Peyer's patch (tissue), 4 donors: ENCODE measurements at regions not wholly inside any gene's neighbourhood (a gene's known extent, or its start where the extent isn't known, plus 50 kb on each side); places are given as distances from the start of the nearest gene placed in this dataset.

Source experiments
- DNase-seq, 3 donors: peaks; one replicate each; pipeline ENCODE4 v3.0.0-alpha.2; 2017 to 2019
- H3K27ac ChIP-seq, 4 donors: fragments of 200-600 bp; sonication (generic); one replicate each; pipeline ENCODE4 v1.5.1; 2016 to 2019
- H3K27me3 ChIP-seq, 2 donors: fragments of 200-600 bp; sonication (generic); one replicate each; pipeline ENCODE4 v1.5.1; 2019
- H3K36me3 ChIP-seq, 3 donors: fragments of 200-600 bp; sonication (generic); one replicate each; pipeline ENCODE4 v1.5.1; 2016 to 2019
- H3K4me1 ChIP-seq, 4 donors: fragments of 200-600 bp; sonication (generic); one replicate each; pipeline ENCODE4 v1.5.1; 2016 to 2019
- H3K4me3 ChIP-seq, 4 donors: fragments of 200-600 bp; sonication (generic); 1 replicate in 3 of 4; 2 replicates in 1 of 4; pipeline ENCODE4 v1.5.1; 2016 to 2019; ENCODE audit warnings: mild to moderate bottlenecking in 1 of 4
- H3K9me3 ChIP-seq, 4 donors: fragments of 200-600 bp; sonication (generic); one replicate each; pipeline ENCODE4 v1.5.1; 2016 to 2019; ENCODE audit warnings: mild to moderate bottlenecking in 1 of 4
- CTCF ChIP-seq, 6 experiments: fragments of 450-650 bp in 4 of 6; fragments of 200-600 bp in 2 of 6; sonication (generic) in 1 of 6; IDR thresholded peaks; one replicate each; pipeline ENCODE4 v1.5.1; 2017 to 2019; ENCODE audit warnings: antibody characterized with exemption in 6 of 6, mild to moderate bottlenecking in 3 of 6, moderate library complexity in 1 of 6
- POLR2A ChIP-seq, 2 donors: fragments of 450-650 bp; IDR thresholded peaks; one replicate each; pipeline ENCODE4 v1.5.1; 2017; ENCODE audit warnings: antibody characterized with exemption in 2 of 2, mild to moderate bottlenecking in 2 of 2, moderate library complexity in 2 of 2

- TF ChIP-seq CTCF (IDR thresholded peaks at IDR 0.05) (no peak), POLR2A (IDR thresholded peaks at IDR 0.05) (no peak)
Observed at GRCh38 chr14:97432586-97432985, 635.4 kb downstream of the VRK1 start.

GRCh38 chr14:97441740-97442362 lies 644.7 kb downstream of the VRK1 start:
- H3K9me3 ChIP-seq = no peaks in the 10 kb centered on the region
- H3K4me1 ChIP-seq = no peaks in the 10 kb centered on the region
- no peaks in the 10 kb centered on the region for H3K27me3 ChIP-seq
- no peaks in the 10 kb centered on the region for H3K36me3 ChIP-seq
- no peak for TF ChIP-seq CTCF (IDR thresholded peaks at IDR 0.05)
- no peak for TF ChIP-seq POLR2A (IDR thresholded peaks at IDR 0.05)
- H3K4me3 ChIP-seq = no peak overlapping the region
- no peak for DNase-seq
- no peak overlapping the region for H3K27ac ChIP-seq

More at GRCh38 chr14:97432586-97432985, 635.4 kb downstream of the VRK1 start:
- Histone ChIP-seq H3K9me3 (no peaks in the 10 kb centered on the region), H3K4me1 (no peaks in the 10 kb centered on the region), H3K27me3 (no peaks in the 10 kb centered on the region), H3K4me3 (no peak overlapping the region), H3K27ac (no peak overlapping the region), H3K36me3 (no peaks in the 10 kb centered on the region)
- no peak for DNase-seq

- TF ChIP-seq POLR2A (IDR thresholded peaks at IDR 0.05) = no peak
- TF ChIP-seq CTCF (IDR thresholded peaks at IDR 0.05) = no peak
- Histone ChIP-seq H3K27me3 (no peaks in the 10 kb centered on the region), H3K9me3 (no peaks in the 10 kb centered on the region), H3K4me3 (no peak overlapping the region), H3K4me1 (no peaks in the 10 kb centered on the region), H3K27ac (no peak overlapping the region), H3K36me3 (no peaks in the 10 kb centered on the region)
- DNase-seq = no peak
Observed at GRCh38 chr14:97442363-97442762, 645.2 kb downstream of the VRK1 start.

- DNase-seq = no peak
- TF ChIP-seq CTCF (IDR thresholded peaks at IDR 0.05) = no peak
- no peak for TF ChIP-seq POLR2A (IDR thresholded peaks at IDR 0.05)
- Histone ChIP-seq H3K9me3 (no peaks in the 10 kb centered on the region), H3K27ac (no peak overlapping the region), H3K27me3 (no peaks in the 10 kb centered on the region), H3K4me1 (no peaks in the 10 kb centered on the region), H3K4me3 (no peak overlapping the region), H3K36me3 (no peaks in the 10 kb centered on the region)
Observed at GRCh38 chr14:97443412-97443811, 646.2 kb downstream of the VRK1 start.

GRCh38 chr14:97444248-97444647 lies 647.1 kb downstream of the VRK1 start:
- no peak overlapping the region for H3K4me3 ChIP-seq
- no peak for TF ChIP-seq POLR2A (IDR thresholded peaks at IDR 0.05)
- TF ChIP-seq CTCF (IDR thresholded peaks at IDR 0.05) = no peak
- no peaks in the 10 kb centered on the region for H3K9me3 ChIP-seq
- no peak for DNase-seq
- H3K27ac ChIP-seq = no peak overlapping the region
- no peaks in the 10 kb centered on the region for H3K27me3 ChIP-seq
- no peaks in the 10 kb centered on the region for H3K4me1 ChIP-seq
- H3K36me3 ChIP-seq = no peaks in the 10 kb centered on the region

GRCh38 chr14:97445367-97445766 lies 648.2 kb downstream of the VRK1 start:
- H3K9me3 ChIP-seq = no peaks in the 10 kb centered on the region
- no peak overlapping the region for H3K27ac ChIP-seq
- no peak overlapping the region for H3K4me3 ChIP-seq
- no peaks in the 10 kb centered on the region for H3K36me3 ChIP-seq
- no peak for DNase-seq
- H3K27me3 ChIP-seq = no peaks in the 10 kb centered on the region
- TF ChIP-seq POLR2A (IDR thresholded peaks at IDR 0.05) (no peak), CTCF (IDR thresholded peaks at IDR 0.05) (no peak)
- H3K4me1 ChIP-seq = no peaks in the 10 kb centered on the region
